IMR-90 (cell line): ENCODE measurements at regions not wholly inside any gene's neighbourhood (a gene's known extent, or its start where the extent isn't known, plus 50 kb on each side); places are given as distances from the start of the nearest gene placed in this dataset.

Experiments
- ATAC-seq: fragments of 200-7000 bp; cut with Tn5 transposase; 2 replicates; pipeline ENCODE4 v1.9.1; 2020; ENCODE audit warnings: low read depth, mild to moderate bottlenecking, moderate library complexity
- BruUV-seq: library from RNA; stranded (reverse); fragments of 400-500 nt; replicated peaks from 2 replicates; lab custom pipeline; 2021; lab: Mats Ljungman, UMichigan
- CTCF ChIA-PET: fragments of 300-600 bp; formaldehyde crosslinking; extraction: SDS; loops from one replicate; lab custom pipeline; 2021; ENCODE audit warnings: antibody characterized with exemption; lab: Yijun Ruan, JAX
- POLR2A ChIA-PET: fragments of 300-600 bp; sonication (Branson Sonifier 250); formaldehyde crosslinking; loops from one replicate; lab custom pipeline; 2022; ENCODE audit warnings: antibody characterized with exemption; ENCODE audit not compliant: unreplicated experiment; lab: Charles Lee
- DNase-seq: peaks from one replicate; pipeline ENCODE4 v3.0.0; 2013
- H2AFZ ChIP-seq: replicated peaks from 2 replicates; pipeline ENCODE3; 2013; ENCODE audit warnings: low read length, mild to moderate bottlenecking; ENCODE audit not compliant: poor library complexity
- H2AK5ac ChIP-seq: 2 replicates; pipeline ENCODE4 v1.6.1; 2013; ENCODE audit warnings: low read depth, low read length, inconsistent platforms
- H2AK9ac ChIP-seq: replicated peaks from 2 replicates; pipeline ENCODE3; 2013; ENCODE audit warnings: mild to moderate bottlenecking, low read depth, low read length, moderate library complexity; ENCODE audit not compliant: poor library complexity
- H2BK120ac ChIP-seq: 2 replicates; pipeline ENCODE4 v1.6.1; 2013; ENCODE audit warnings: low read depth, low read length, inconsistent platforms
- H2BK15ac ChIP-seq: 3 replicates; pipeline ENCODE4 v1.6.1; 2013; ENCODE audit warnings: low read depth, low read length, inconsistent platforms
- H2BK20ac ChIP-seq: 2 replicates; pipeline ENCODE4 v1.6.1; 2013; ENCODE audit warnings: low read depth, mild to moderate bottlenecking, inconsistent platforms, low read length, moderate library complexity
- H2BK5ac ChIP-seq: 2 replicates; pipeline ENCODE4 v1.6.1; 2013; ENCODE audit warnings: mild to moderate bottlenecking, low read depth, low read length, inconsistent platforms; ENCODE audit not compliant: poor library complexity, severe bottlenecking
- H3K14ac ChIP-seq: replicated peaks from 2 replicates; pipeline ENCODE4 v1.6.1; 2013; ENCODE audit warnings: low read depth, low read length, inconsistent platforms
- H3K18ac ChIP-seq: 2 replicates; pipeline ENCODE4 v1.6.1; 2013; ENCODE audit warnings: low read depth, low read length, control low read depth
- H3K23ac ChIP-seq: 2 replicates; pipeline ENCODE4 v1.6.1; 2013; ENCODE audit warnings: low read depth, low read length, inconsistent platforms
- H3K27ac ChIP-seq: 2 replicates; pipeline ENCODE4 v1.5.1; 2013; ENCODE audit warnings: mild to moderate bottlenecking, control low read depth, low read length; ENCODE audit not compliant: insufficient read depth
- H3K27me3 ChIP-seq: 2 replicates; pipeline ENCODE4 v1.6.1; 2013; ENCODE audit warnings: low read length; ENCODE audit not compliant: control insufficient read depth, insufficient read depth
- H3K36me3 ChIP-seq: 2 replicates; pipeline ENCODE4 v1.6.1; 2013; ENCODE audit warnings: low read length, mixed read lengths; ENCODE audit not compliant: control insufficient read depth, insufficient read depth
- H3K4ac ChIP-seq: 2 replicates; pipeline ENCODE4 v1.6.1; 2013; ENCODE audit warnings: low read depth, low read length, inconsistent platforms
- H3K4me1 ChIP-seq: 2 replicates; pipeline ENCODE4 v1.6.1; 2013; ENCODE audit warnings: low read length, mixed read lengths; ENCODE audit not compliant: control insufficient read depth, insufficient read depth
- H3K4me2 ChIP-seq: 2 replicates; pipeline ENCODE4 v1.6.1; 2013; ENCODE audit warnings: low read depth, mild to moderate bottlenecking, control low read depth, low read length, moderate library complexity
- H3K4me3 ChIP-seq: 2 replicates; pipeline ENCODE4 v1.5.1; 2013; ENCODE audit warnings: low read depth, mild to moderate bottlenecking, control low read depth, low read length, moderate library complexity; ENCODE audit not compliant: insufficient read depth
- H3K56ac ChIP-seq: 2 replicates; pipeline ENCODE4 v1.6.1; 2013; ENCODE audit warnings: low read length, inconsistent platforms; ENCODE audit not compliant: insufficient read depth; ENCODE audit errors: extremely low read depth
- H3K79me1 ChIP-seq, 2 experiments: 2 replicates each; pipeline ENCODE4 v1.6.1; 2013; ENCODE audit warnings: low read length in 2 of 2, inconsistent platforms in 1 of 2, low read depth in 1 of 2
- H3K9ac ChIP-seq: 2 replicates; pipeline ENCODE4 v1.6.1; 2013; ENCODE audit warnings: low read depth, low read length, control low read depth
- H3K9me1 ChIP-seq: 2 replicates; pipeline ENCODE4 v1.6.1; 2013; ENCODE audit warnings: low read length, inconsistent platforms; ENCODE audit not compliant: insufficient read depth
- H3K9me3 ChIP-seq: 2 replicates; pipeline ENCODE4 v1.6.1; 2013; ENCODE audit warnings: low read length; ENCODE audit not compliant: control insufficient read depth, insufficient read depth
- H4K20me1 ChIP-seq: 2 replicates; pipeline ENCODE4 v1.6.1; 2013; ENCODE audit warnings: low read length, inconsistent platforms; ENCODE audit not compliant: insufficient read depth
- H4K5ac ChIP-seq: 2 replicates; pipeline ENCODE4 v1.6.1; 2013; ENCODE audit warnings: mild to moderate bottlenecking, low read depth, low read length, control low read depth
- H4K8ac ChIP-seq, 2 experiments: 2 replicates each; pipeline ENCODE4 v1.6.1; 2013; ENCODE audit warnings: low read depth in 2 of 2, low read length in 2 of 2, control low read depth in 1 of 2, inconsistent platforms in 1 of 2
- H4K91ac ChIP-seq: 2 replicates; pipeline ENCODE4 v1.6.1; 2013; ENCODE audit warnings: low read depth, low read length, inconsistent platforms; ENCODE audit not compliant: insufficient read depth
- BHLHE40 ChIP-seq: fragments of 150-350 bp; IDR thresholded peaks from 2 replicates; pipeline ENCODE4 v1.6.1; 2016; ENCODE audit warnings: mild to moderate bottlenecking, low read depth, low read length
- CEBPB ChIP-seq: IDR thresholded peaks from 2 replicates; pipeline ENCODE4 v1.6.1; 2012; ENCODE audit warnings: low read depth, low read length, improper control_type of control experiment
- CHD1 ChIP-seq: IDR thresholded peaks from 2 replicates; pipeline ENCODE4 v1.6.1; 2012; ENCODE audit warnings: low read depth, low read length, improper control_type of control experiment
- FOS ChIP-seq: fragments of 150-350 bp; IDR thresholded peaks from 2 replicates; pipeline ENCODE4 v1.6.1; 2016; ENCODE audit warnings: low read depth, low read length
- MAFK ChIP-seq: IDR thresholded peaks from 2 replicates; pipeline ENCODE4 v1.6.1; 2012; ENCODE audit warnings: low read depth, low read length, improper control_type of control experiment
- MAZ ChIP-seq: IDR thresholded peaks from 2 replicates; pipeline ENCODE4 v1.6.1; 2012; ENCODE audit warnings: low read depth, mild to moderate bottlenecking, low read length, improper control_type of control experiment, moderate library complexity, borderline replicate concordance
- MXI1 ChIP-seq: IDR thresholded peaks from 2 replicates; pipeline ENCODE4 v1.6.1; 2012; ENCODE audit warnings: low read depth, mild to moderate bottlenecking, low read length, moderate library complexity, borderline replicate concordance
- NFE2L2 ChIP-seq: fragments of 150-350 bp; IDR thresholded peaks from 2 replicates; pipeline ENCODE4 v1.6.1; 2016; ENCODE audit warnings: low read depth, mild to moderate bottlenecking, low read length
- POLR2A ChIP-seq: IDR thresholded peaks from 2 replicates; pipeline ENCODE4 v1.6.1; 2012; ENCODE audit warnings: mild to moderate bottlenecking, low read depth, low read length
- RAD21 ChIP-seq: IDR thresholded peaks from 2 replicates; pipeline ENCODE4 v1.6.1; 2012; ENCODE audit warnings: low read length, improper control_type of control experiment
- RCOR1 ChIP-seq: IDR thresholded peaks from 2 replicates; pipeline ENCODE4 v1.6.1; 2012; ENCODE audit warnings: mild to moderate bottlenecking, low read length, improper control_type of control experiment; ENCODE audit not compliant: insufficient replicate concordance
- RFX5 ChIP-seq: IDR thresholded peaks from 2 replicates; pipeline ENCODE4 v1.8.0; 2012; ENCODE audit warnings: low read depth, mild to moderate bottlenecking, low read length, moderate library complexity
- WGBS, 2 experiments: methylation state at CpG; one replicate each; pipeline versions ENCODE4 v1.1.5 to v1.1.7; 2013; ENCODE audit warnings: missing lambda C conversion rate in 2 of 2; ENCODE audit not compliant: insufficient read length in 1 of 2; ENCODE audit errors: extremely low coverage in 2 of 2; 5-methylcytosine and 5-hydroxymethylcytosine counted together
- dilution Hi-C: fragments of 300-500 bp; cut with HindIII; formaldehyde crosslinking; loops from one replicate; pipeline ENCODE4 v1.14.3; 2018; ENCODE audit warnings: low sequenced_read_pairs; ENCODE audit not compliant: unreplicated experiment
- in situ Hi-C: fragments of 300-500 bp; cut with MboI; formaldehyde crosslinking; loops from 3 replicates; pipeline ENCODE4 v1.14.3; 2019; ENCODE audit warnings: low sequenced_read_pairs, inconsistent platforms, mixed read lengths
- intact Hi-C: fragments of 100-400 bp; cut with micrococcal nuclease; formaldehyde crosslinking; loops from 2 replicates; pipeline ENCODE4 v1.10.0; 2022
- TF ChIP-seq, protein P1 (sequence below): fragments of 150-350 bp; IDR thresholded peaks from 2 replicates; pipeline ENCODE4 v1.6.1; 2016; ENCODE audit warnings: low read depth, mild to moderate bottlenecking, low read length, moderate library complexity, borderline replicate concordance
- TF ChIP-seq, protein P2 (sequence below): conservative IDR thresholded peaks from 2 replicates; pipeline ENCODE4 v1.5.1; 2012; ENCODE audit warnings: mild to moderate bottlenecking, low read depth, low read length, improper control_type of control experiment
- TF ChIP-seq, protein P3 (sequence below): fragments of 150-350 bp; IDR thresholded peaks from 2 replicates; pipeline ENCODE4 v1.6.1; 2017; ENCODE audit warnings: mild to moderate bottlenecking, antibody characterized with exemption, low read length, low read depth

DNA sequence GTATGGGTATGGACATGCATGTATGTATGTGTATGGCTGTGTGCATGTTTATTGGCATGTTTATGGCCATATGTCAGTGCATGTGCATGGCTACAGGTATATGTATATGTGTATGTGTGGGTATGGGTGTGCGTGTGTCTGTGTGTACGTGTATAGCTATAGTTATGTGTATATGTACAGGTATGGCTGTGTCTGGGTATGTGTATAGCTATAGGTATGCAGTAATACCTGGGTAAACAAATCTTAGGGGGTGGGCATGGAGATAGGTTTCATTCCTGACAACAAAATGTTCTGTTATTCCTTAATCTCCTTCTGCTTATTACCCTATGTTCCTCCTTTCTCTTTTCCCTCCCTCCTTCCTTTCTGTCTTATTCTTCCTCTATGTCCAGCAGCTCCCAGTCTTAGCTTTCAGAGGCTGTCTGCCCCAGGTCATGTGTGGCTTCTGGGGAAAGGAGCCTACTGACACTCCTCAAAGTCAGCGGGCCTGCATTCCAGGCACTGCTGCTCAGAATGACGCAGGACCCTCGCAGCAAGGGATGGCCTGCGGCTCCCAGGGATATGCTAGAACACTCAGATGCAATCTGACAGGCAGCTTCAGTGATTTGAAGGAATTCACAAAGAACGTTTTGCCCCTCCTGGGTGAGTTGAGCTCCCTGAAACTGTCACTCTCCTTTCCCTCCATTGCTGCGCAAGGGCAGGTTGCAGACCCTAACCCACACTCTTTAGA lies 139.3 kb upstream of the PHACTR1 start:
- H3K4me1 ChIP-seq = peaks cover 9% of the 10 kb centered on the region
- H4K20me1 ChIP-seq = no peaks in the 10 kb centered on the region
- no peak overlapping the region for H3K14ac ChIP-seq
- peak overlapping the region; percentile 47 for H2AFZ ChIP-seq
- peaks cover 5% of the 10 kb centered on the region; the same call in 1 of the 2 replicates for H3K9me1 ChIP-seq
- H4K5ac ChIP-seq = no peak overlapping the region
- ChIA-PET POLR2A (no interaction called here), CTCF (interaction anchor here (0.6 to 1.3 kb wide), 2 partner anchors 287 to 363 kb away, joined by 3 read pairs; partner anchors contain the start of gene EDN1)
- no peaks in the 10 kb centered on the region for H3K27me3 ChIP-seq
- BruUV-seq = no TSS peak
- ATAC-seq = peak; percentile 22; the same call in 1 of the 2 replicates
- H3K23ac ChIP-seq = no peak overlapping the region
- WGBS, 2 experiments = 53% methylated on average over 6 of the region's 8 CpGs; no CpG with 5 or more reads in 1 of the 2 experiments
- H3K79me1 ChIP-seq = no peaks in the 10 kb centered on the region
- H4K8ac ChIP-seq = no peak overlapping the region
- H3K9me3 ChIP-seq = no peaks in the 10 kb centered on the region
- H2AK9ac ChIP-seq = no peak overlapping the region
- dilution Hi-C loops = no loop called here
- H3K27ac ChIP-seq = no peak overlapping the region
- H3K4me3 ChIP-seq = no peak overlapping the region
- intact Hi-C loops = no loop called here
- no peaks in the 10 kb centered on the region for H3K36me3 ChIP-seq
- no peak overlapping the region; the same call in 2 of the 3 replicates for H2BK15ac ChIP-seq
- peak overlapping the region; percentile 11; the same call in 1 of the 2 replicates for H4K91ac ChIP-seq
- H3K56ac ChIP-seq = no peak overlapping the region
- peak overlapping the region; percentile 16; the same call in 1 of the 2 replicates for H2BK120ac ChIP-seq
- peak; percentile 64 for DNase-seq
- H3K9ac ChIP-seq = no peak overlapping the region
- no peak overlapping the region; the same call in 1 of the 2 replicates for H2AK5ac ChIP-seq
- peak overlapping the region; percentile 29 for H2BK5ac ChIP-seq
- no peak overlapping the region for H2BK20ac ChIP-seq
- in situ Hi-C loops = no loop called here
- no peak overlapping the region for H3K4ac ChIP-seq
- H3K4me2 ChIP-seq = no peak overlapping the region
- peak overlapping the region; percentile 4; the same call in 1 of the 2 replicates for H3K18ac ChIP-seq
- TF ChIP-seq RFX5 = no peak
- TF ChIP-seq MXI1 = no peak
- TF ChIP-seq MAZ = no peak
- no peak for TF ChIP-seq CHD1
- no peak for TF ChIP-seq FOS
- no peak for TF ChIP-seq POLR2A
- no peak for TF ChIP-seq RCOR1
- no peak for TF ChIP-seq NFE2L2
- no peak for TF ChIP-seq BHLHE40
- TF ChIP-seq, protein P1, sequence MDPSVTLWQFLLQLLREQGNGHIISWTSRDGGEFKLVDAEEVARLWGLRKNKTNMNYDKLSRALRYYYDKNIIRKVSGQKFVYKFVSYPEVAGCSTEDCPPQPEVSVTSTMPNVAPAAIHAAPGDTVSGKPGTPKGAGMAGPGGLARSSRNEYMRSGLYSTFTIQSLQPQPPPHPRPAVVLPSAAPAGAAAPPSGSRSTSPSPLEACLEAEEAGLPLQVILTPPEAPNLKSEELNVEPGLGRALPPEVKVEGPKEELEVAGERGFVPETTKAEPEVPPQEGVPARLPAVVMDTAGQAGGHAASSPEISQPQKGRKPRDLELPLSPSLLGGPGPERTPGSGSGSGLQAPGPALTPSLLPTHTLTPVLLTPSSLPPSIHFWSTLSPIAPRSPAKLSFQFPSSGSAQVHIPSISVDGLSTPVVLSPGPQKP = no peak
- no peak for TF ChIP-seq RAD21
- TF ChIP-seq, protein P2, sequence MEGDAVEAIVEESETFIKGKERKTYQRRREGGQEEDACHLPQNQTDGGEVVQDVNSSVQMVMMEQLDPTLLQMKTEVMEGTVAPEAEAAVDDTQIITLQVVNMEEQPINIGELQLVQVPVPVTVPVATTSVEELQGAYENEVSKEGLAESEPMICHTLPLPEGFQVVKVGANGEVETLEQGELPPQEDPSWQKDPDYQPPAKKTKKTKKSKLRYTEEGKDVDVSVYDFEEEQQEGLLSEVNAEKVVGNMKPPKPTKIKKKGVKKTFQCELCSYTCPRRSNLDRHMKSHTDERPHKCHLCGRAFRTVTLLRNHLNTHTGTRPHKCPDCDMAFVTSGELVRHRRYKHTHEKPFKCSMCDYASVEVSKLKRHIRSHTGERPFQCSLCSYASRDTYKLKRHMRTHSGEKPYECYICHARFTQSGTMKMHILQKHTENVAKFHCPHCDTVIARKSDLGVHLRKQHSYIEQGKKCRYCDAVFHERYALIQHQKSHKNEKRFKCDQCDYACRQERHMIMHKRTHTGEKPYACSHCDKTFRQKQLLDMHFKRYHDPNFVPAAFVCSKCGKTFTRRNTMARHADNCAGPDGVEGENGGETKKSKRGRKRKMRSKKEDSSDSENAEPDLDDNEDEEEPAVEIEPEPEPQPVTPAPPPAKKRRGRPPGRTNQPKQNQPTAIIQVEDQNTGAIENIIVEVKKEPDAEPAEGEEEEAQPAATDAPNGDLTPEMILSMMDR = no peak
- TF ChIP-seq, protein P3, sequence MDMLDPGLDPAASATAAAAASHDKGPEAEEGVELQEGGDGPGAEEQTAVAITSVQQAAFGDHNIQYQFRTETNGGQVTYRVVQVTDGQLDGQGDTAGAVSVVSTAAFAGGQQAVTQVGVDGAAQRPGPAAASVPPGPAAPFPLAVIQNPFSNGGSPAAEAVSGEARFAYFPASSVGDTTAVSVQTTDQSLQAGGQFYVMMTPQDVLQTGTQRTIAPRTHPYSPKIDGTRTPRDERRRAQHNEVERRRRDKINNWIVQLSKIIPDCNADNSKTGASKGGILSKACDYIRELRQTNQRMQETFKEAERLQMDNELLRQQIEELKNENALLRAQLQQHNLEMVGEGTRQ = no peak; the same call in 1 of the 2 replicates
- TF ChIP-seq CEBPB = no peak
- TF ChIP-seq MAFK = no peak
